HCT116 (cell line): ENCODE measurements at regions not wholly inside any gene's neighbourhood (a gene's known extent, or its start where the extent isn't known, plus 50 kb on each side); places are given as distances from the start of the nearest gene placed in this dataset.

ENCODE experiments used
- ATAC-seq: fragments of 200-7000 bp; cut with Tn5 transposase; 2 replicates; pipeline ENCODE4 v1.9.1; 2020; ENCODE audit warnings: mild to moderate bottlenecking, moderate library complexity
- BruUV-seq: library from RNA; stranded (reverse); fragments of 400-500 nt; replicated peaks from 2 replicates; lab custom pipeline; 2021; lab: Mats Ljungman, UMichigan
- CTCF ChIA-PET: fragments of 300-600 bp; sonication (Branson Sonifier 250); formaldehyde crosslinking; loops from one replicate; lab custom pipeline; 2021; ENCODE audit warnings: antibody characterized with exemption; lab: Charles Lee
- POLR2A ChIA-PET: fragments of 300-600, 350-600 bp; sonication (Branson Sonifier 250); formaldehyde crosslinking; loops from one replicate; lab custom pipeline; 2021; ENCODE audit warnings: antibody characterized with exemption; lab: Charles Lee
- RAD21 ChIA-PET, 2 experiments: fragments of 300-600 bp; sonication (Branson Sonifier 250); formaldehyde crosslinking; loops; one replicate each; lab custom pipeline; 2023; ENCODE audit warnings: low total read pairs in 2 of 2; ENCODE audit not compliant: uncharacterized antibody in 2 of 2, unreplicated experiment in 2 of 2, low non-redundant PET in 1 of 2; lab: Charles Lee
- DNase-seq: peaks from one replicate; pipeline ENCODE4 v3.0.0-alpha.2; 2010; ENCODE audit warnings: low read depth, low spot score
- H2AFZ ChIP-seq: fragments of 200-600 bp; shearing (Covaris generic), sonication (generic); 2 replicates; pipeline ENCODE4 v1.6.1; 2017; ENCODE audit warnings: low read depth, mixed run types, mixed read lengths, antibody characterized with exemption, low read length; ENCODE audit not compliant: poor library complexity, severe bottlenecking
- H3K27ac ChIP-seq: 2 replicates; pipeline ENCODE4 v1.5.1; 2012; ENCODE audit warnings: low read depth, low read length
- H3K27me3 ChIP-seq: fragments of 200-600 bp; sonication (generic); 2 replicates; pipeline ENCODE4 v1.6.1; 2016; ENCODE audit warnings: mixed run types, low read length, mixed read lengths; ENCODE audit not compliant: insufficient read depth
- H3K36me3 ChIP-seq, 2 experiments: fragments of 200-500 bp in 1 of 2; fragments of 200-600 bp in 1 of 2; sonication (Bioruptor generic) in 1 of 2; sonication (generic) in 1 of 2; 2 replicates each; pipeline versions ENCODE4 v1.5.1 to v1.6.1; 2014 to 2016; ENCODE audit warnings: low read length in 2 of 2, inconsistent platforms in 1 of 2, mixed read lengths in 1 of 2, mixed run types in 1 of 2; ENCODE audit not compliant: insufficient read depth in 2 of 2, control insufficient read depth in 1 of 2
- H3K4me1 ChIP-seq, 2 experiments: fragments of 200-600 bp in 1 of 2; sonication (generic) in 1 of 2; 2 replicates each; pipeline versions ENCODE4 v1.5.1 to v1.6.1; 2012 to 2017; ENCODE audit warnings: low read length in 2 of 2, inconsistent platforms in 1 of 2, mild to moderate bottlenecking in 1 of 2, mixed read lengths in 1 of 2, mixed run types in 1 of 2, moderate library complexity in 1 of 2; ENCODE audit not compliant: insufficient read depth in 2 of 2, control insufficient read depth in 1 of 2
- H3K4me2 ChIP-seq: fragments of 200-600 bp; sonication (generic); 2 replicates; pipeline ENCODE4 v1.6.1; 2017; ENCODE audit warnings: mixed run types, low read length, mixed read lengths
- H3K4me3 ChIP-seq, 2 experiments: fragments of 200-600 bp in 1 of 2; sonication (generic) in 1 of 2; replicated peaks in 1 of 2; 2 replicates each; pipeline ENCODE4 v1.5.1; 2011 to 2016; ENCODE audit warnings: low read length in 2 of 2, control low read depth in 1 of 2, low read depth in 1 of 2, mild to moderate bottlenecking in 1 of 2, mixed read lengths in 1 of 2, mixed run types in 1 of 2
- H3K79me2 ChIP-seq: fragments of 200-600 bp; sonication (generic); 2 replicates; pipeline ENCODE4 v1.6.1; 2017; ENCODE audit warnings: mild to moderate bottlenecking, mixed run types, low read length, moderate library complexity, mixed read lengths; ENCODE audit not compliant: insufficient read depth
- H3K9ac ChIP-seq: fragments of 200-600 bp; sonication (generic); 2 replicates; pipeline ENCODE4 v1.6.1; 2016; ENCODE audit warnings: low read length, mixed read lengths
- H3K9me2 ChIP-seq: fragments of 200-600 bp; sonication (generic), shearing (Covaris generic); 2 replicates; pipeline ENCODE4 v1.6.1; 2017; ENCODE audit warnings: mixed run types, mild to moderate bottlenecking, moderate library complexity; ENCODE audit not compliant: insufficient read depth
- H3K9me3 ChIP-seq, 2 experiments: fragments of 200-500 bp in 1 of 2; fragments of 200-600 bp in 1 of 2; sonication (Bioruptor generic) in 1 of 2; sonication (generic) in 1 of 2; 2 replicates each; pipeline ENCODE4 v1.6.1; 2014 to 2017; ENCODE audit warnings: low read length in 2 of 2, mixed read lengths in 2 of 2, inconsistent platforms in 1 of 2, low read depth in 1 of 2, mild to moderate bottlenecking in 1 of 2, mixed run types in 1 of 2, moderate library complexity in 1 of 2; ENCODE audit not compliant: control insufficient read depth in 1 of 2, insufficient read depth in 1 of 2
- H4K20me1 ChIP-seq: fragments of 200-600 bp; sonication (generic), shearing (Covaris generic); 2 replicates; pipeline ENCODE4 v1.6.1; 2017; ENCODE audit warnings: mixed run types, mild to moderate bottlenecking, moderate library complexity; ENCODE audit not compliant: insufficient read depth
- CBX3 ChIP-seq: IDR thresholded peaks from 2 replicates; pipeline ENCODE4 v1.6.1; 2012; ENCODE audit warnings: low read depth
- CEBPB ChIP-seq: IDR thresholded peaks from 2 replicates; pipeline ENCODE4 v1.6.1; 2012; ENCODE audit warnings: low read depth
- CTCF ChIP-seq, 3 experiments: fragments of 200-600 bp in 1 of 3; sonication (generic) in 1 of 3; IDR thresholded peaks in 2 of 3; conservative IDR thresholded peaks in 1 of 3; 2 replicates each; pipeline ENCODE4 v1.5.1; 2012 to 2017; ENCODE audit warnings: low read depth in 2 of 3, low read length in 2 of 3, antibody characterized with exemption in 1 of 3, borderline replicate concordance in 1 of 3, control low read depth in 1 of 3, mild to moderate bottlenecking in 1 of 3, mixed read lengths in 1 of 3, mixed run types in 1 of 3, moderate library complexity in 1 of 3; ENCODE audit not compliant: insufficient read depth in 1 of 3
- FOSL1 ChIP-seq: IDR thresholded peaks from 2 replicates; pipeline ENCODE4 v1.6.1; 2012; ENCODE audit warnings: low read depth
- JUND ChIP-seq: IDR thresholded peaks from 2 replicates; pipeline ENCODE4 v1.6.1; 2012
- SIN3A ChIP-seq: IDR thresholded peaks from 2 replicates; pipeline ENCODE4 v1.6.1; 2012; ENCODE audit warnings: low read depth
- SP1 ChIP-seq: IDR thresholded peaks from 2 replicates; pipeline ENCODE4 v1.6.1; 2012; ENCODE audit warnings: low read depth
- SRF ChIP-seq: IDR thresholded peaks from 2 replicates; pipeline ENCODE4 v1.6.1; 2012; ENCODE audit warnings: low read depth
- TCF7L2 ChIP-seq: IDR thresholded peaks from 2 replicates; pipeline ENCODE4 v1.7.0; 2011; ENCODE audit warnings: borderline replicate concordance, inconsistent platforms; ENCODE audit not compliant: insufficient read depth, insufficient read length; ENCODE audit errors: extremely low read depth
- YY1 ChIP-seq: IDR thresholded peaks from 2 replicates; pipeline ENCODE4 v1.6.1; 2011; ENCODE audit warnings: low read length, low read depth, moderate library complexity, mild to moderate bottlenecking; ENCODE audit not compliant: insufficient replicate concordance; ENCODE audit errors: extremely low read depth
- ZFX ChIP-seq: fragments of 450-650 bp; IDR thresholded peaks from 2 replicates; pipeline ENCODE4 v1.6.1; 2017
- ZNF274 ChIP-seq: fragments of 200-500 bp; sonication (Bioruptor generic); IDR thresholded peaks from 2 replicates; pipeline ENCODE4 v1.6.1; 2014; ENCODE audit warnings: mild to moderate bottlenecking, low read depth, low read length, inconsistent platforms
- intact Hi-C: fragments of 100-400 bp; cut with micrococcal nuclease; formaldehyde crosslinking; loops from 2 replicates; pipeline ENCODE4 v1.10.0; 2022

GRCh38 chr12:126083926-126084325 is 1018.7 kb downstream of the AACS start:
- H2AFZ ChIP-seq: no peak overlapping the region
- no peaks in the 10 kb centered on the region for H3K36me3 ChIP-seq
- no peaks in the 10 kb centered on the region for H3K79me2 ChIP-seq
- H3K9ac ChIP-seq: no peak overlapping the region
- DNase-seq (no peak), ATAC-seq (no peak)
- RAD21 ChIA-PET: no interaction called here
- H3K4me3 ChIP-seq: no peak overlapping the region
- no peak overlapping the region for H3K27ac ChIP-seq
- TF ChIP-seq JUND (no peak), SRF (no peak), SIN3A (no peak), TCF7L2 (no peak), FOSL1 (no peak), CTCF (IDR thresholded peaks at IDR 0.05 in 2 of 3, conservative IDR thresholded peaks at IDR 0.05 in 1 of 3; ENCODE audit: borderline replicate concordance in 1 of 3, insufficient read depth in 1 of 3, low read depth in 2 of 3, low read length in 2 of 3) (no peak), YY1 (no peak), ZNF274 (no peak), CBX3 (no peak), ZFX (no peak), CEBPB (no peak), SP1 (no peak)
- TF ChIP-seq, all 23 proteins: peak for 0
- Histone ChIP-seq H3K27me3 (no peaks in the 10 kb centered on the region), H3K9me3 (peaks cover 3 to 19% of the 10 kb centered on the region in 2 experiments; a peak in 2 of 4 replicates), H3K4me2 (no peak overlapping the region), H3K4me1 (no peaks in the 10 kb centered on the region), H4K20me1 (no peaks in the 10 kb centered on the region), H3K9me2 (no peaks in the 10 kb centered on the region)
- intact Hi-C loops: no loop called here
- ChIA-PET POLR2A (no interaction called here), CTCF (no interaction called here)
- BruUV-seq: no TSS peak
